ENCODE measurements at regions not wholly inside any gene's neighbourhood (a gene's known extent, or its start where the extent isn't known, plus 50 kb on each side); places are given as distances from the start of the nearest gene placed in this dataset.

DNA sequence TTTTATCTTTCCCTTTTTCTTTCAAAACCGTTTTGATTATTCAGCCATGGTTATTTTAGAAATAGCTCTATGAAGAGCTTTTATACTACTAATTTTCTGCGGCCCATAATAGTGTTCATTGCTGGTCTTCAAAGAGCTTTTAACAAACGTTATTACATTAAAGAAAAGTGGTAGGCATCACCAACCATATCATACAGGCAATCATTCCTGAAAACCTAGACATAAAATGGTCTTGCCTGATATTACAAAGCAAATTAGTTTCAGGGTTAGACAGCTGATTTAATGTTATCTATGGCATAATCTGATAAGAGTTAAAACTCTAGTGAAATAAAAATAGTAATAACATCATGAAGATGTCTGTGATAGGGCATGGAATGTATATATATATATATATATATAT is 89.7 kb upstream of the CNTN1 start:
- no peak overlapping the region for H3K27ac ChIP-seq
- TF ChIP-seq, protein P1, sequence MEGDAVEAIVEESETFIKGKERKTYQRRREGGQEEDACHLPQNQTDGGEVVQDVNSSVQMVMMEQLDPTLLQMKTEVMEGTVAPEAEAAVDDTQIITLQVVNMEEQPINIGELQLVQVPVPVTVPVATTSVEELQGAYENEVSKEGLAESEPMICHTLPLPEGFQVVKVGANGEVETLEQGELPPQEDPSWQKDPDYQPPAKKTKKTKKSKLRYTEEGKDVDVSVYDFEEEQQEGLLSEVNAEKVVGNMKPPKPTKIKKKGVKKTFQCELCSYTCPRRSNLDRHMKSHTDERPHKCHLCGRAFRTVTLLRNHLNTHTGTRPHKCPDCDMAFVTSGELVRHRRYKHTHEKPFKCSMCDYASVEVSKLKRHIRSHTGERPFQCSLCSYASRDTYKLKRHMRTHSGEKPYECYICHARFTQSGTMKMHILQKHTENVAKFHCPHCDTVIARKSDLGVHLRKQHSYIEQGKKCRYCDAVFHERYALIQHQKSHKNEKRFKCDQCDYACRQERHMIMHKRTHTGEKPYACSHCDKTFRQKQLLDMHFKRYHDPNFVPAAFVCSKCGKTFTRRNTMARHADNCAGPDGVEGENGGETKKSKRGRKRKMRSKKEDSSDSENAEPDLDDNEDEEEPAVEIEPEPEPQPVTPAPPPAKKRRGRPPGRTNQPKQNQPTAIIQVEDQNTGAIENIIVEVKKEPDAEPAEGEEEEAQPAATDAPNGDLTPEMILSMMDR (IDR thresholded peaks at IDR 0.05) = no peak
- TF ChIP-seq ZFX (IDR thresholded peaks at IDR 0.05; ENCODE audit: borderline replicate concordance) = no peak

DNA sequence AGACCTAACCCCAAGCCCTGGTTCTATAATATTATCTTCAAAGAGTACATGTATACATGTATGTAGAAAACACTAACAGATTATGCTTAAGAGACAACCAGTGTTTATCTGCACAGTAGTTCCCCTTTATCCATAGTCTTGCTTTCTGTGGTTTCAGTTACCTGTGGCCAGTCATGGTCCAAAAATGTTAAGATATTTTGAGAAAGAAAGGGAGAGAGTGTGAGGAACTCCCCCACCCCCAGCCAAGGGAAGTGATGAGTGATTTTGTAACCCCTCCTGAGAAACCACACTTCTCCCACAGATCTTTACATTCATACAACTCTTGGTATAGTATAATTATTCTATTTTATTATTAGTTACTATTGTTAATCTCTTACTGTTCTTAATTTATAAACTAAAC is 77.3 kb upstream of the CNTN1 start:
- TF ChIP-seq, protein P1 (IDR thresholded peaks at IDR 0.05) = no peak
- no peak for TF ChIP-seq ZFX (IDR thresholded peaks at IDR 0.05; ENCODE audit: borderline replicate concordance)
- no peak overlapping the region for H3K27ac ChIP-seq

DNA sequence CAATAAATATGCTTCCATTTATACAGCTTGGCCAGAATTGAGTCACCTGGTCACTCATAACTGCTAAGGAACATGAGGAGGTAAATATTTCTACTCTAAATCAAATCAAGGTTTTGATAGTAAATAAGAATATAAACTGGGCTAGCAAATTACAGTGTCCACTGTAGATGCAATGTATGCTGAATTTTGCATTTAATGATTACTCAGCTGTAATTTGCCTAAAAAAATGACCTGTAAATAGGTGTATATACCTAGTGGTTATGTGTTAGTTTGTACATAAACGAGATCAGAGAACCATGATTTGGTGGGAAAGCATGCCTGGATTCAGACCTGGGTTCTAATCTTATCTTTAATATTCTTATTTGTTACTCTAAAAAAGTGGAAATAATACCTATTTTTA is 76.6 kb upstream of the CNTN1 start:
- no peak overlapping the region for H3K27ac ChIP-seq
- TF ChIP-seq, protein P1 (IDR thresholded peaks at IDR 0.05) = no peak
- TF ChIP-seq ZFX (IDR thresholded peaks at IDR 0.05; ENCODE audit: borderline replicate concordance) = no peak

DNA sequence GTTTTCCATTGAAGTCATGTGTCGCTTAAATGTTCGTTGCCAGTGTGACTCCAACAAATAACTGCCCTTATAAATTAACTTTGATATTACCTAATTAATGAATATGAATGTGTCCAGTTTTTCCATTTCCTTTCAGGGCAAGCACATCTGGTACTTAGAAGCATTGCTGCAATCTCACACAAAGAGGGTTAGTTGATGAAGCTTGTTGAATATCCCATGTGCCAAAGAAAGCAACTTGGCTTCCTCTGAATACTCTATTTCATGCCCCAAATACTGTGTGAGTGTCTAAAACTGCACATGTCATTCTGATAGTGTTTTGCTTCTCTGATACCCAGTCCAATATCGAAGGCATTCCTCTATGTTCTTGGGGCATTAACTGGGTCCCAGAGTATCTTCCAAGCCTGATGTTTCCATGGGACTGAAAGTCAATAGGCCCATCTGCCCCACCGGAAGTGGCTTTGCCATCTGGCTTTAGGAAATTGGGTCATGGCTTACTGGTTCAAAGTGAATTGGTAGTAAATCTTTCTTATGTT is 75.8 kb upstream of the CNTN1 start:
- no peak overlapping the region for H3K27ac ChIP-seq
- TF ChIP-seq, protein P1 (IDR thresholded peaks at IDR 0.05) = no peak
- no peak for TF ChIP-seq ZFX (IDR thresholded peaks at IDR 0.05; ENCODE audit: borderline replicate concordance)

DNA sequence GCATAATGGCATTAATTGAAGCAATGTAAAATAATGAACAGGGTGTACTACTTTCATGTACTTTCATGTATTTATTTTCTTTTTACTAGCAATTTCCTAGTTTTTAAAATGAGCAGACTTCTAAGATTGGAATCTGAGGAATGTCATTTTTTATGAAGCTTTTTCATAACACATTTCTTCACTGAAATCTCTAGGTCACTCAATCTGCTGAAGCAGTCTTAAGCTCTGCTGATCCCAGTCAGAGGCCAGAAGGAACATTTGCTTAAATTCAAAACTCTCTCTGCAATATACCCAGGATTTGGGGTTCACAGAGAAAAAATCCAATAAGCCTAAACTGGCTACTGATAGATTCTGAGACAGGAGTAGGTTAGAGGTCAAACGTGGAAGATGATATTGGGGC is 73.6 kb upstream of the CNTN1 start:
- no peak overlapping the region for H3K27ac ChIP-seq
- TF ChIP-seq, protein P1 (IDR thresholded peaks at IDR 0.05) = no peak
- TF ChIP-seq ZFX (IDR thresholded peaks at IDR 0.05; ENCODE audit: borderline replicate concordance) = no peak

DNA sequence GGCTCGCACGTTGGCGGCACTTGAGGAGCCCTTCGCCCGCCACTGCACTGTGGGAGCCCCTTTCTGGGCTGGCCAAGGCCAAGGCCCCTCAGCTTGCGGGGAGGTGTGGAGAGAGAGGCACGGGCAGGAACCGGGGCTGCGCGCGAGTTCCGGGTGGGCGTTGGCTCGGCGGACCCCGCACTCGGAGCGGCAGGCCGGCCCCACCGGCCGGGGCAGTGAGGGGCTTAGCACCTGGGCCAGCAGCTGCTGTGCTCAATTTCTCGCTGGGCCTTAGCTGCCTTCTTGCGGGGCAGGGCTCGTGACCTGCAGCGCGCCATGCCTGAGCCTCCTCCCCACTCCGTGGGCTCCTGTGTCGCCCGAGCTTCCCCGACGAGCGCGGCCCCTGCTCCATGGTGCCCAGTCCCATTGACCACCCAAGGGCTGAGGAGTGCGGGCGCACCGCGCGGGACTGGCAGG is 71.6 kb upstream of the CNTN1 start:
- H3K27ac ChIP-seq = no peak overlapping the region
- no peak for TF ChIP-seq ZFX (IDR thresholded peaks at IDR 0.05; ENCODE audit: borderline replicate concordance)
- TF ChIP-seq, protein P1 (IDR thresholded peaks at IDR 0.05) = no peak

DNA sequence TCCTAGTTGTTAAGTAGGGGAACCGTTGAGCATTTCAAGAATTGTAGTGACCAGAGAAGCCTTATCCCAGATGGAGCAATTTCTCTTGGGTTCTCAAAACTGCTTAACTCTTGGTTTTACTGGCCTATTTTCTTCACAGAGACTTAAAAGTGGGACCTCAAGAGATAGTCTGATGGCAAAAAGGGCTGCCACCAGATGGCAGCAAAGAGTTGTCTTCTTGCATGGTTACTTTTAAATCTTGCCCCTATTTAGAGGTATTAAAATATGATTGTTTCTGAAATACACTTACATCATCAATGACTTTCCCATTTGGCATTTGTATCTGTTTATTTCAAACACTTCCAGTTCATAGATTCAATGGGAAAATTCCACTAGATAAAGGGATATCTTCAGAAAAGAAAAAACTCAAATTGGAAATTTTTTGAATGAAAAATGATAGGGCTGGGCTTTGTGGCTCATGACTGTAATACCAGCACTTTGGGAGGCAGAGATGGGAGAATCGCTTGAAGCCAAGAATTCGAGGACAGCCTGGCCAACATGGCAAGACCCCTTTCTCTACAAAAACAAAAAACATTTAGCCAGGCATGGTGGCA is 69.9 kb upstream of the CNTN1 start:
- TF ChIP-seq, protein P1 (IDR thresholded peaks at IDR 0.05) = peak; percentile 92
- no peak for TF ChIP-seq ZFX (IDR thresholded peaks at IDR 0.05; ENCODE audit: borderline replicate concordance)
- no peak overlapping the region for H3K27ac ChIP-seq

All from 22Rv1 (cell line).